ENCODE measurements at regions not wholly inside any gene's neighbourhood (a gene's known extent, or its start where the extent isn't known, plus 50 kb on each side); places are given as distances from the start of the nearest gene placed in this dataset.
"Not testable (repeated sequence)": the region's sequence is repeated elsewhere in the genome, so short reads cannot be mapped to it uniquely, and the experiment has no call there.

- Mint-ChIP-seq H3K9me3 (peaks cover 0 to 12% (median under 1%) of the 10 kb centered on the region in 8 donors), H3K27me3 (no peaks in the 10 kb centered on the region), H3K4me1 (no peaks in the 10 kb centered on the region), H3K27ac (no peak overlapping the region), H3K4me3 (no peak overlapping the region), H3K36me3 (no peaks in the 10 kb centered on the region)
- intact Hi-C loops (cut with micrococcal nuclease) = no loop called here
- ChIA-PET POLR2A (ENCODE audit: partially characterized antibody) (no interaction called here), CTCF (ENCODE audit: partially characterized antibody) (no interaction called here)
- H3K4me3 ChIP-seq (ENCODE audit: low read length in 2 of 2) = no peak overlapping the region
- H3K9me3 ChIP-seq (ENCODE audit: control insufficient read depth in 1 of 2, low read length in 2 of 2) = no peaks in the 10 kb centered on the region
- no peak for DNase-seq
- H3K27me3 ChIP-seq (ENCODE audit: insufficient read depth, low read length) = no peaks in the 10 kb centered on the region
- no peak overlapping the region for H3K27ac ChIP-seq (ENCODE audit: low read depth, low read length)
- no peaks in the 10 kb centered on the region for H3K36me3 ChIP-seq (ENCODE audit: insufficient read depth, low read length)
- no peaks in the 10 kb centered on the region for H3K4me1 ChIP-seq (ENCODE audit: insufficient read depth, low read length)
Observed at GRCh38 chr4:156293657-156294297, 340.1 kb upstream of the CTSO start.

- intact Hi-C loops (cut with micrococcal nuclease) = no loop called here
- no peaks in the 10 kb centered on the region for H3K36me3 ChIP-seq (ENCODE audit: insufficient read depth, low read length)
Observed at GRCh38 chr4:156291317-156291716, 337.7 kb upstream of the CTSO start.

GRCh38 chr4:156290811-156291210 lies 337.1 kb upstream of the CTSO start:
- intact Hi-C loops (cut with micrococcal nuclease) = no loop called here
- peaks cover 0 to 12% (median under 1%) of the 10 kb centered on the region in 8 donors for H3K9me3 Mint-ChIP-seq
- H3K36me3 Mint-ChIP-seq = no peaks in the 10 kb centered on the region
- POLR2A ChIA-PET (ENCODE audit: partially characterized antibody) = no interaction called here
- no peaks in the 10 kb centered on the region for H3K4me1 ChIP-seq (ENCODE audit: insufficient read depth, low read length)
- CTCF ChIA-PET (ENCODE audit: partially characterized antibody) = no interaction called here
- no peaks in the 10 kb centered on the region for H3K36me3 ChIP-seq (ENCODE audit: insufficient read depth, low read length)
- no peak overlapping the region for H3K4me3 ChIP-seq (ENCODE audit: low read length in 2 of 2)
- no peak overlapping the region for H3K27ac Mint-ChIP-seq
- H3K27me3 Mint-ChIP-seq = no peaks in the 10 kb centered on the region
- H3K27me3 ChIP-seq (ENCODE audit: insufficient read depth, low read length) = no peaks in the 10 kb centered on the region
- no peak for DNase-seq
- H3K4me3 Mint-ChIP-seq = no peak overlapping the region
- H3K4me1 Mint-ChIP-seq = no peaks in the 10 kb centered on the region
- H3K9me3 ChIP-seq (ENCODE audit: control insufficient read depth in 1 of 2, low read length in 2 of 2) = no peaks in the 10 kb centered on the region
- H3K27ac ChIP-seq (ENCODE audit: low read depth, low read length) = no peak overlapping the region

More at GRCh38 chr4:156291317-156291716, 337.7 kb upstream of the CTSO start:
- H3K4me3 ChIP-seq (ENCODE audit: low read length in 2 of 2) = no peak overlapping the region
- CTCF ChIA-PET (ENCODE audit: partially characterized antibody) = no interaction called here
- POLR2A ChIA-PET (ENCODE audit: partially characterized antibody) = no interaction called here
- Mint-ChIP-seq H3K4me3 (no peak overlapping the region), H3K36me3 (no peaks in the 10 kb centered on the region), H3K27ac (no peak overlapping the region), H3K9me3 (peaks cover 0 to 12% (median under 1%) of the 10 kb centered on the region in 8 donors), H3K27me3 (no peaks in the 10 kb centered on the region), H3K4me1 (no peaks in the 10 kb centered on the region)
- H3K9me3 ChIP-seq (ENCODE audit: control insufficient read depth in 1 of 2, low read length in 2 of 2) = no peaks in the 10 kb centered on the region
- H3K27me3 ChIP-seq (ENCODE audit: insufficient read depth, low read length) = no peaks in the 10 kb centered on the region
- no peak for DNase-seq
- H3K4me1 ChIP-seq (ENCODE audit: insufficient read depth, low read length) = no peaks in the 10 kb centered on the region
- no peak overlapping the region for H3K27ac ChIP-seq (ENCODE audit: low read depth, low read length)

- H3K27me3 ChIP-seq (ENCODE audit: insufficient read depth, low read length); H3K27ac Mint-ChIP-seq; H3K9me3 ChIP-seq (ENCODE audit: control insufficient read depth in 1 of 2, low read length in 2 of 2); H3K36me3 ChIP-seq (ENCODE audit: insufficient read depth, low read length); H3K9me3 Mint-ChIP-seq; DNase-seq; CTCF ChIA-PET (ENCODE audit: partially characterized antibody); H3K27me3 Mint-ChIP-seq; H3K4me3 Mint-ChIP-seq; H3K27ac ChIP-seq (ENCODE audit: low read depth, low read length); POLR2A ChIA-PET (ENCODE audit: partially characterized antibody); H3K4me1 ChIP-seq (ENCODE audit: insufficient read depth, low read length); intact Hi-C loops (cut with micrococcal nuclease); H3K4me1 Mint-ChIP-seq; H3K4me3 ChIP-seq (ENCODE audit: low read length in 2 of 2); H3K36me3 Mint-ChIP-seq: not testable (repeated sequence)
Observed at GRCh38 chr4:156290026-156290425, 336.4 kb upstream of the CTSO start.

- H3K4me3 Mint-ChIP-seq = no peak overlapping the region
- H3K9me3 Mint-ChIP-seq = peaks cover 0 to 5% (median 4%) of the 10 kb centered on the region in 8 donors
- H3K4me1 Mint-ChIP-seq = no peaks in the 10 kb centered on the region
- H3K27ac ChIP-seq (ENCODE audit: low read depth, low read length) = no peak overlapping the region
- H3K9me3 ChIP-seq (ENCODE audit: control insufficient read depth in 1 of 2, low read length in 2 of 2) = no peaks in the 10 kb centered on the region
- H3K36me3 Mint-ChIP-seq = no peaks in the 10 kb centered on the region
- H3K4me3 ChIP-seq (ENCODE audit: low read length in 2 of 2) = no peak overlapping the region
- no peak for DNase-seq
- H3K27me3 ChIP-seq (ENCODE audit: insufficient read depth, low read length) = no peaks in the 10 kb centered on the region
- H3K27ac Mint-ChIP-seq = no peak overlapping the region
- intact Hi-C loops (cut with micrococcal nuclease) = no loop called here
- POLR2A ChIA-PET (ENCODE audit: partially characterized antibody) = no interaction called here
- H3K4me1 ChIP-seq (ENCODE audit: insufficient read depth, low read length) = no peaks in the 10 kb centered on the region
- H3K27me3 Mint-ChIP-seq = no peaks in the 10 kb centered on the region
- CTCF ChIA-PET (ENCODE audit: partially characterized antibody) = no interaction called here
- H3K36me3 ChIP-seq (ENCODE audit: insufficient read depth, low read length) = no peaks in the 10 kb centered on the region
Observed at GRCh38 chr4:156280686-156281085, 327.0 kb upstream of the CTSO start.

DNA sequence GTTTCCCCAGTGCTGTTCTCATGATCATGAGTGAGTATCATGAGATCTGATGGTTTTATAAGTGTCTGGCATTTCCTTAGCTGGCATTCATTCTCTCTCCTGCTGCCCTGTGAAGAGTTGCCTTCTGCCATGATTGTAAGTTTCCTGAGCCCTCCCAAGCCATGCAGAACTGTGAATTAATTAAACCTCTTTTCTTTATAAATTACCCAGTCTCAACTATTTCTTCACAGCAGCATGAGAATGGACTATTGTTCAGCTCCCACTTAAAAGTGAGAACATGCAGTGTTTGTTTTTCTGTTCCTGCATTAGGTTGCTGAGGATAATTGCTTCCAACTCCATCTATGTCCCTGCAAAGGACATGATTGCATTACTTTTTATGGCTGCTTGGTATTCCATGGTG lies 311.7 kb upstream of the CTSO start:
- intact Hi-C loops (cut with micrococcal nuclease) = no loop called here
- H3K27me3 Mint-ChIP-seq = no peaks in the 10 kb centered on the region
- CTCF ChIA-PET (ENCODE audit: partially characterized antibody) = no interaction called here

GRCh38 chr4:156261230-156261629 lies 307.6 kb upstream of the CTSO start:
- H3K9me3 ChIP-seq (ENCODE audit: control insufficient read depth in 1 of 2, low read length in 2 of 2) = no peaks in the 10 kb centered on the region
- ChIA-PET CTCF (ENCODE audit: partially characterized antibody) (no interaction called here), POLR2A (ENCODE audit: partially characterized antibody) (no interaction called here)
- H3K27me3 ChIP-seq (ENCODE audit: insufficient read depth, low read length) = no peaks in the 10 kb centered on the region
- Mint-ChIP-seq H3K36me3 (no peaks in the 10 kb centered on the region), H3K27me3 (no peaks in the 10 kb centered on the region), H3K9me3 (peaks cover 0 to 5% (median 3%) of the 10 kb centered on the region in 8 donors), H3K27ac (no peak overlapping the region), H3K4me1 (no peaks in the 10 kb centered on the region), H3K4me3 (no peak overlapping the region)
- intact Hi-C loops (cut with micrococcal nuclease) = no loop called here
- no peak overlapping the region for H3K27ac ChIP-seq (ENCODE audit: low read depth, low read length)
- H3K4me3 ChIP-seq (ENCODE audit: low read length in 2 of 2) = no peak overlapping the region
- H3K4me1 ChIP-seq (ENCODE audit: insufficient read depth, low read length) = no peaks in the 10 kb centered on the region
- no peaks in the 10 kb centered on the region for H3K36me3 ChIP-seq (ENCODE audit: insufficient read depth, low read length)
- no peak for DNase-seq

More for the DNA sequence above, 311.7 kb upstream of the CTSO start:
- H3K27me3 ChIP-seq (ENCODE audit: insufficient read depth, low read length) = no peaks in the 10 kb centered on the region
- peaks cover 0 to 7% (median 0%) of the 10 kb centered on the region in 8 donors for H3K9me3 Mint-ChIP-seq
- no peaks in the 10 kb centered on the region for H3K9me3 ChIP-seq (ENCODE audit: control insufficient read depth in 1 of 2, low read length in 2 of 2)
- H3K27ac ChIP-seq (ENCODE audit: low read depth, low read length) = no peak overlapping the region
- H3K4me3 Mint-ChIP-seq = no peak overlapping the region
- no peak for DNase-seq
- POLR2A ChIA-PET (ENCODE audit: partially characterized antibody) = no interaction called here
- H3K4me1 Mint-ChIP-seq = no peaks in the 10 kb centered on the region
- H3K27ac Mint-ChIP-seq = no peak overlapping the region
- H3K4me1 ChIP-seq (ENCODE audit: insufficient read depth, low read length) = no peaks in the 10 kb centered on the region
- no peaks in the 10 kb centered on the region for H3K36me3 Mint-ChIP-seq
- no peak overlapping the region for H3K4me3 ChIP-seq (ENCODE audit: low read length in 2 of 2)
- H3K36me3 ChIP-seq (ENCODE audit: insufficient read depth, low read length) = no peaks in the 10 kb centered on the region
